A172 (cell line): ENCODE measurements at regions not wholly inside any gene's neighbourhood (a gene's known extent, or its start where the extent isn't known, plus 50 kb on each side); places are given as distances from the start of the nearest gene placed in this dataset.

ENCODE experiments used
- DNase-seq: peaks from one replicate; pipeline ENCODE4 v3.0.0-alpha.2; 2015; ENCODE audit warnings: low spot score

- DNase-seq = no peak
Observed at GRCh38 chr11:43243927-43244326, 67.9 kb upstream of the API5 start.

GRCh38 chr11:43245466-43245865 is 66.3 kb upstream of the API5 start:
- DNase-seq = no peak

GRCh38 chr11:43250309-43250708 is 61.5 kb upstream of the API5 start:
- DNase-seq = no peak

- no peak for DNase-seq
Observed at GRCh38 chr11:43261775-43262174, 50.0 kb upstream of the API5 start.
